NCI-H748 (cell line): ENCODE measurements at regions not wholly inside any gene's neighbourhood (a gene's known extent, or its start where the extent isn't known, plus 50 kb on each side); places are given as distances from the start of the nearest gene placed in this dataset.
"Not testable (repeated sequence)": the region's sequence is repeated elsewhere in the genome, so short reads cannot be mapped to it uniquely, and the experiment has no call there.

Experiments used
- DNase-seq: peaks from one replicate; lab custom pipeline; 2025; ENCODE audit not compliant: unreplicated experiment; lab: John Stamatoyannopoulos, UW

DNA sequence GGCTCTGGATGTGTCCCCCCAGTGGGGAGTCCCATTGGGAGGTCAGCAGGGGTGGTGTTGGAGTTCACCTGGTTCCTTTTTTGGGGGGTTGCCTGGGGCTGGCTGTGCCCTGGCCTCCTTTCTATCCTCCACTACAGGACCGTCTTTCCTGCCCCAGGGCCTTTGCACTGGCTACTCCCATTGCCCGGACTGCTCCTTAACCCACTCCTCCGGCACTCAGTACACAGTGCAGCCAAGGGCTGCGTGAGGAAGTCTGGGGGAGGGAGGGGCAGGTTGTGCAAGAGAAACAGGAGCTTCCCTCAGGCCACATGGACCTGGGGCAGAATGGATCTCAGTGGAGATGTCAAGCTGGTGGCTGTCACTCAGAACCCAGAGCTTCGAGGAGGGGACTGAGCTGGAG, 429.3 kb upstream of the SULF2 start:
- DNase-seq = no peak

- DNase-seq = not testable (repeated sequence)
These were observed 428.4 kb upstream of the SULF2 start for GRCh38 chr20:48213635-48214034.

- no peak for DNase-seq
These were observed 427.7 kb upstream of the SULF2 start for GRCh38 chr20:48212806-48213509.

GRCh38 chr20:48211847-48212246, 426.6 kb upstream of the SULF2 start:
- DNase-seq = no peak

DNA sequence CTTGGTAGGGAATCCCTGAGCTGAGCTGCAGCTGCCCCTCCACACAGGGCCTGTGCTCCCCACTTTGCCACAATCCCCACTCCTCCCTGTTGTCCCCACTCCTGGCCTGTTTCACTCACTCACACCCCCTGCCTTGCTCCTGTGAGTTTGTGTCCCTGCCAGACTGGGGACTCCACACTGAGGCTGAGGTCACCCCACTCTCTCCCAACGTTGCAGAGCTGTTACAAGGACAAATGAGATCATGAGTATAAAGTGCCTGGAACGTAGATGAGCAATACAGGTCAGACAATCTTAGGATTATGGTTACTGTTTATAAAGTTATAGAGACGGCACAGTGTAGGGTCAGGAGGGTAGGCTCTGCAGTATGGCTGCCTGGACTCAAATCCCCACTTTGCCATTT, 426.0 kb upstream of the SULF2 start:
- no peak for DNase-seq

GRCh38 chr20:48210111-48211027, 425.1 kb upstream of the SULF2 start:
- DNase-seq = no peak

DNA sequence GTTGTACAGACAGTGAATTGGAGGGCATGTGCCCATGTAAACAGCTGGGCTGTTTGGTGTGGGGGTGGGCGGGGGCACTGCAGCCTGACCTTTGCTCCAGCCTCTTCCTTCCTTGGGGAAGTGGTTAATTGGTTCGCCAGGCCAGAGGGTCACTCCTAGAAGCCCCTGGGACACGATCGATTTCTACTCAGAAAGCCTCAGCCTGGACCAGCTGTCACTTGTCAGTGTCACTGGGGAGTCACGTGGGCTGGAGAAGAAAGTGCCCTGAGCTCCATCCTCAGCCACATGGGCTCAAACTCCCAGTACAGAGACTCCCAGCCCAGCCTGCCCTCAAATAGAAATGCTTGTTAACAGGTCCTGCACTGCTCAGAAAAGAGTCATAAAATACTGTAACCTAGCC, 423.8 kb upstream of the SULF2 start:
- no peak for DNase-seq

- DNase-seq = no peak
These were observed 422.9 kb upstream of the SULF2 start for GRCh38 chr20:48208176-48208575.

- DNase-seq = no peak
These were observed 422.2 kb upstream of the SULF2 start for GRCh38 chr20:48207505-48207904.

DNA sequence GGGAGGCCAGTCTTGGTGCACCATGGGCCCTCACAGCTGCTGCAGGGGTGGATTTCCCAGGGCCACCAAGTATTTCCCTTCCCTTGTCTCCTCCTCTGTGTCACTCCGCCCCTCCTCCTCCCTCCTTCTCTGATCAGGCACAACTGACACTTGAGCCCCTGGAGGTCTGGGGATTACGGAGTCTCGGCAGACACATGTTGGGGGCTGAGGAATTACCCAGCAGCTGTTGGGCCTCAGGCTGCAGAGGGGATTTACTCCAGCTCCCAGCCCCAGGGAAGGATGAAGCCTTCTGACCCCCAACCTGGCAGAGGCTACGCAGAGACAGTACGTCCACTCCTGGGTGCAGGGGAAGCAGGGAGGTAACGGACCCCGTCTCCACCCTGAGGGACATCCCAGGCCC, 420.5 kb upstream of the SULF2 start:
- no peak for DNase-seq

- no peak for DNase-seq
These were observed 420.1 kb upstream of the SULF2 start for GRCh38 chr20:48205281-48205782.

DNA sequence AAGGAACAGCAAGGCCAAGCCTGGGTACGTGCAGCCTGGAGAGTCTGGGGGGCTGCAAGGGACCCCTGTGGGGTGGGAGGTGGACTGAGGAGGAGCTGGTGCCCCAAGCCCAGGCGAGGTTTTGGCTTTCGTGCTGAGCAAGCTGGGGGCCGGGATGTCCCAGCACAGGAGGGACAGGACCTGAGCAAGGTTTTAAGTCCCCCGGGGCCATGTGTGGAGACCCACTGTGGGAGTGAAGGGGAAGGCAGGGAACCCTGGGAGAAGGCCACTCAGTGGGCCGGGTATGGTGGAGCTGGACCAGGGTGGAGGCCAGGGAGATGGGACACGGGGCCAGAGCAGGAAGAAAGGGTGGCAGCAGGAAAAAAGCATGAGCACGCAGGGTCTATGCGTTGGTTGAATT, 419.2 kb upstream of the SULF2 start:
- no peak for DNase-seq

DNA sequence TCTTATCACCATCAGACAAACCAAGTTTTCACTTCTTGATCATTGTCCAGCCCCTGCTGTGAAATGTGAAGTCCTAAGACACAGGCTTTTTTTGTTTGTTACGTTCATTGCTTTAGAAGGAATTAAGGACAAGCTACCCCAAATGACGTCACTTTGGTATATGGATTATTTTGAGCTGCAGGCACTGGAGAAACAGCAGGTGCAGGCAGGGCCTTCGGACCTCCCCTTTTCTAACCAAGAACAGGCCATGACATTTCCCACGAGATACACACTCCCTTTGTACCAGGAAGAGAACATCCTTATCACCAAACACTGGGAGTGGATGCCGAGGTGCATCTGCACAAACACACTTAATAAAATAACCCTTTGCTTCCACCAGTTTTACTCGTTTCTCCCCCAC, 418.0 kb upstream of the SULF2 start:
- no peak for DNase-seq

DNA sequence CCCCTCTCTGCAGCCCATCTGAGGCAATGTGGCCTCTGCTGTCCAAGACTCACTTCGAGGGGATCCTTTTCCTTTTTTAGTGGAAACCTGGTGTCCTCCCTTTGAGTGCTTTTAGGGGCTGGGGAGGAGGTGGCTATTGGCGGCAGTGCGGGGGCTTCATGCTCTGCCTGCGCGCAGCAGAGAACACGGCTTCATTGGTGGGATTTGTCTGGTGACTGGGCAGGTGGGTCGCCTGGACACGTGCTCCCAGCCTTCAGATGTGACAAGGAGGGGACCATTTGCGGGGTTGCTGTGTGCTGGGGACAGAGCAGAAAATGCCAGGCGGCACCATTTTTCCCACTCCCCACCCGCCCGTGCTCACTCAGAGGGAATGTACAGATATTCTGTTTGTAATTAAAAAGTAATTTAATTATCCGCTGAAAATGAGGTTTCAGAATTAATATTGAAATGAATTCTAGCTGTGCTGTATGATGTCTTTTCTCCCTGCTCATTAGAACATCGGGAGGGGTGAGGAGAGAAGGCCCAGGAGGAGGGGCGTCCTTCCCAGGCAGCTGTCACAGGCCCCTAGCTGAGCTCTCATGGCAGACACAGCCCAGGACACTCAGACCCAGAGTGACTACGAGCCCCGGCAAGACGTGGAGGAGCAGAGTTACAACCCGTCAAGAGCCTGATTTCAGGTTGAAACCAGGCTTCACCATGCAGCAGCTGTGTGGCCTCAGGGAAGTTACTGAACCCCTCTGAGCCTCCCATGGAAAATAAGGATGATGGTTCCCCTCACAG, 417.2 kb upstream of the SULF2 start:
- DNase-seq = no peak

DNA sequence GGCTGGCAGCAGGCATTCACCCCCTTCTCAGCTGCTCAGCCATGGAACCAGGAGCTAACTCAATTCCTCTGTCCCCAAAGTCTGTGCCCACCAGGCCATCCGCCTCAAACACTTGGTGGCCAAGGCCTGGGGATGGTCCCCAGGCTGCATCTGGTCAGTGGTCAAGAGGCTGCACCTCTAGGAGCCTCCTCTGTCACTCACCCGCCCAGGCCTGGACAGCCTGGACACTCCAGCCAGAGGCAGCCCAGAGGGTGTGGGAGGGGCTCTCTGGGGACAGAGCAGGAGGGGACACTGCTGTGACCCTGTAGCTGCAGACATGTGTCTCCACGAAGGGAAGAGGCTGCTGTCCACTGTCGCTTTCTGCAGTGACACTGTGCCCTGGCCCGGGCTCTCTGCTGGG, 416.6 kb upstream of the SULF2 start:
- no peak for DNase-seq

DNA sequence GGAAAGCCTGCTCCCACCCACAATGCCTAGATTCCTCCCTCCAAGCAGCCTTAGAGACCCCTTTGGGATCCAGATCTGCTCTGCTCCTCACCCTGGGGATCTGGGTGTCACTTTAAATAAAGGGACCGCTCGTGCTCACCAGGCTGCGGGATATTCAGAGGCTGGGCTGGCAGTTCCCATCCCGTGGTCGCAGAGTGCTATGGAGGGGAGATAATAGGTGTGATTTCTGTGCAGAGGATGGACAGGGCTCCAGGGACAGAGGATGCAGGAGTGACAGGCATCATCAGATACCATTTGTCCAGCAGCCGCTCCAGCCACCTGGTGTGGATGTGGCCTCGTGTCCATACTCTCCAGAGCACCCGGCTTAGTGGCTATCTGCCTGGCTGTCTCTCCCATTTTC, 415.9 kb upstream of the SULF2 start:
- no peak for DNase-seq

- DNase-seq = no peak
These were observed 413.7 kb upstream of the SULF2 start for GRCh38 chr20:48198929-48199451.

GRCh38 chr20:48197066-48197465, 411.8 kb upstream of the SULF2 start:
- no peak for DNase-seq

GRCh38 chr20:48196486-48196885, 411.2 kb upstream of the SULF2 start:
- no peak for DNase-seq

GRCh38 chr20:48196001-48196400, 410.7 kb upstream of the SULF2 start:
- DNase-seq = no peak
